ENCODE measurements at regions not wholly inside any gene's neighbourhood (a gene's known extent, or its start where the extent isn't known, plus 50 kb on each side); places are given as distances from the start of the nearest gene placed in this dataset.
"Not testable (repeated sequence)": the region's sequence is repeated elsewhere in the genome, so short reads cannot be mapped to it uniquely, and the experiment has no call there.

- DNase-seq (ENCODE audit: low read depth in 2 of 2): peak; percentile 58 to 59
- H3K4me3 ChIP-seq (replicated peaks in 1 of 2; ENCODE audit: low read depth in 2 of 2, low read length in 2 of 2): peak overlapping the region in 1 of 2 donors; percentile 26
- peak; percentile 18 for TF ChIP-seq CTCF (IDR thresholded peaks at IDR 0.05; ENCODE audit: low read depth, low read length)
Observed at GRCh38 chr7:128608678-128609421, 63.2 kb upstream of the GARIN1A start.

- DNase-seq (ENCODE audit: low read depth in 2 of 2); H3K4me3 ChIP-seq (replicated peaks in 1 of 2; ENCODE audit: low read depth in 2 of 2, low read length in 2 of 2): not testable (repeated sequence)
Observed at GRCh38 chr7:128613366-128613765, 58.7 kb upstream of the GARIN1A start.

GRCh38 chr7:128614812-128615211, 57.3 kb upstream of the GARIN1A start:
- H3K4me3 ChIP-seq (replicated peaks in 1 of 2; ENCODE audit: low read depth in 2 of 2, low read length in 2 of 2); DNase-seq (ENCODE audit: low read depth in 2 of 2): not testable (repeated sequence)

GRCh38 chr7:128616799-128617198, 55.3 kb upstream of the GARIN1A start:
- not testable (repeated sequence) for H3K4me3 ChIP-seq (replicated peaks in 1 of 2; ENCODE audit: low read depth in 2 of 2, low read length in 2 of 2); DNase-seq (ENCODE audit: low read depth in 2 of 2)
